ENCODE measurements at regions not wholly inside any gene's neighbourhood (a gene's known extent, or its start where the extent isn't known, plus 50 kb on each side); places are given as distances from the start of the nearest gene placed in this dataset.

GRCh38 chr9:88635151-88635550 is 100.2 kb downstream of the NXNL2 start:
- Histone ChIP-seq H3K9ac (ENCODE audit: low read length) (no peak overlapping the region), H3K9me2 (replicated peaks; ENCODE audit: insufficient read depth, low read length) (no peaks in the 10 kb centered on the region), H3K4me1 (ENCODE audit: low read length) (no peaks in the 10 kb centered on the region), H3K36me3 (replicated peaks; ENCODE audit: insufficient read depth, low read length) (no peaks in the 10 kb centered on the region), H4K20me1 (ENCODE audit: insufficient read depth, low read length) (no peaks in the 10 kb centered on the region), H3F3A (ENCODE audit: insufficient read depth, low read length) (no peaks in the 10 kb centered on the region), H3K4me3 (ENCODE audit: low read length) (no peak overlapping the region), H3K27ac (ENCODE audit: low read length) (no peak overlapping the region), H2AFZ (ENCODE audit: low read length) (no peak overlapping the region), H3K9me3 (replicated peaks; ENCODE audit: insufficient read depth, low read length) (no peaks in the 10 kb centered on the region), H3K79me2 (ENCODE audit: low read length) (no peaks in the 10 kb centered on the region), H3K4me2 (ENCODE audit: low read depth, low read length) (no peak overlapping the region), H3K27me3 (replicated peaks; ENCODE audit: insufficient read depth, low read length) (no peaks in the 10 kb centered on the region)
- no peak for DNase-seq
- no peak for TF ChIP-seq CTCF (IDR thresholded peaks at IDR 0.05; ENCODE audit: low read length)
- TF ChIP-seq EZH2 (optimal IDR thresholded peaks at IDR 0.05; ENCODE audit: low read depth, low read length): no peak
- no peak for TF ChIP-seq EZH2phosphoT487 (IDR thresholded peaks at IDR 0.05; ENCODE audit: low read length)

- no peak for DNase-seq
- no peaks in the 10 kb centered on the region for H4K20me1 ChIP-seq (ENCODE audit: insufficient read depth, low read length)
- no peak overlapping the region for H3K4me2 ChIP-seq (ENCODE audit: low read depth, low read length)
- H3K4me3 ChIP-seq (ENCODE audit: low read length): no peak overlapping the region
- H3K36me3 ChIP-seq (replicated peaks; ENCODE audit: insufficient read depth, low read length): no peaks in the 10 kb centered on the region
- H2AFZ ChIP-seq (ENCODE audit: low read length): no peak overlapping the region
- no peaks in the 10 kb centered on the region for H3F3A ChIP-seq (ENCODE audit: insufficient read depth, low read length)
- no peaks in the 10 kb centered on the region for H3K79me2 ChIP-seq (ENCODE audit: low read length)
- no peaks in the 10 kb centered on the region for H3K4me1 ChIP-seq (ENCODE audit: low read length)
- no peak for TF ChIP-seq EZH2phosphoT487 (IDR thresholded peaks at IDR 0.05; ENCODE audit: low read length)
- TF ChIP-seq CTCF (IDR thresholded peaks at IDR 0.05; ENCODE audit: low read length): no peak
- no peak for TF ChIP-seq EZH2 (optimal IDR thresholded peaks at IDR 0.05; ENCODE audit: low read depth, low read length)
- no peaks in the 10 kb centered on the region for H3K9me2 ChIP-seq (replicated peaks; ENCODE audit: insufficient read depth, low read length)
- no peak overlapping the region for H3K27ac ChIP-seq (ENCODE audit: low read length)
- H3K27me3 ChIP-seq (replicated peaks; ENCODE audit: insufficient read depth, low read length): no peaks in the 10 kb centered on the region
- no peaks in the 10 kb centered on the region; the same call in 1 of the 2 replicates for H3K9me3 ChIP-seq (replicated peaks; ENCODE audit: insufficient read depth, low read length)
- no peak overlapping the region for H3K9ac ChIP-seq (ENCODE audit: low read length)
These were observed 106.7 kb downstream of the NXNL2 start for GRCh38 chr9:88641456-88642240.

- Histone ChIP-seq H3K4me3 (ENCODE audit: low read length) (no peak overlapping the region), H3K9me2 (replicated peaks; ENCODE audit: insufficient read depth, low read length) (no peaks in the 10 kb centered on the region), H3K36me3 (replicated peaks; ENCODE audit: insufficient read depth, low read length) (no peaks in the 10 kb centered on the region), H3F3A (ENCODE audit: insufficient read depth, low read length) (no peaks in the 10 kb centered on the region), H3K27me3 (replicated peaks; ENCODE audit: insufficient read depth, low read length) (no peaks in the 10 kb centered on the region), H2AFZ (ENCODE audit: low read length) (no peak overlapping the region), H3K4me2 (ENCODE audit: low read depth, low read length) (no peak overlapping the region), H3K27ac (ENCODE audit: low read length) (no peak overlapping the region), H4K20me1 (ENCODE audit: insufficient read depth, low read length) (no peaks in the 10 kb centered on the region), H3K79me2 (ENCODE audit: low read length) (no peaks in the 10 kb centered on the region), H3K9me3 (replicated peaks; ENCODE audit: insufficient read depth, low read length) (no peaks in the 10 kb centered on the region; the same call in 1 of the 2 replicates), H3K4me1 (ENCODE audit: low read length) (no peaks in the 10 kb centered on the region), H3K9ac (ENCODE audit: low read length) (no peak overlapping the region)
- no peak for DNase-seq
- no peak for TF ChIP-seq CTCF (IDR thresholded peaks at IDR 0.05; ENCODE audit: low read length)
- TF ChIP-seq EZH2phosphoT487 (IDR thresholded peaks at IDR 0.05; ENCODE audit: low read length): no peak
- no peak for TF ChIP-seq EZH2 (optimal IDR thresholded peaks at IDR 0.05; ENCODE audit: low read depth, low read length)
These were observed 107.4 kb downstream of the NXNL2 start for GRCh38 chr9:88642336-88642735.
